H9 (cell line): ENCODE measurements at regions not wholly inside any gene's neighbourhood (a gene's known extent, or its start where the extent isn't known, plus 50 kb on each side); places are given as distances from the start of the nearest gene placed in this dataset.

Experiments used
- DNase-seq: peaks from one replicate; pipeline ENCODE4 v3.0.0-alpha.2; 2017
- H2AFZ ChIP-seq: one replicate; pipeline ENCODE4 v1.6.1; 2013; ENCODE audit warnings: mild to moderate bottlenecking, low read length, control low read depth, moderate library complexity
- H2AK5ac ChIP-seq: 2 replicates; pipeline ENCODE4 v1.6.1; 2013; ENCODE audit warnings: low read length, control low read depth, mixed read lengths; ENCODE audit not compliant: insufficient read length
- H2BK120ac ChIP-seq: one replicate; pipeline ENCODE4 v1.6.1; 2013; ENCODE audit warnings: low read depth, mild to moderate bottlenecking, low read length, control low read depth, inconsistent platforms; ENCODE audit not compliant: poor library complexity, severe bottlenecking
- H2BK12ac ChIP-seq: 2 replicates; pipeline ENCODE4 v1.6.1; 2013; ENCODE audit warnings: low read length, control low read depth, mixed read lengths, low read depth; ENCODE audit not compliant: insufficient read length
- H2BK15ac ChIP-seq: 2 replicates; pipeline ENCODE4 v1.6.1; 2013; ENCODE audit warnings: low read depth, low read length, control low read depth
- H2BK20ac ChIP-seq: one replicate; pipeline ENCODE4 v1.6.1; 2013; ENCODE audit warnings: low read depth, mild to moderate bottlenecking, low read length, control low read depth, inconsistent platforms; ENCODE audit not compliant: poor library complexity, severe bottlenecking
- H2BK5ac ChIP-seq: 2 replicates; pipeline ENCODE4 v1.6.1; 2013; ENCODE audit warnings: low read length, control low read depth, mixed read lengths; ENCODE audit not compliant: insufficient read length
- H3K14ac ChIP-seq: 2 replicates; pipeline ENCODE4 v1.6.1; 2013; ENCODE audit warnings: low read length, control low read depth; ENCODE audit not compliant: insufficient read depth
- H3K18ac ChIP-seq: 2 replicates; pipeline ENCODE4 v1.6.1; 2013; ENCODE audit warnings: low read depth, mild to moderate bottlenecking, mixed read lengths, low read length, control low read depth; ENCODE audit not compliant: insufficient read length
- H3K23ac ChIP-seq: 2 replicates; pipeline ENCODE4 v1.6.1; 2013; ENCODE audit warnings: low read length, control low read depth, mixed read lengths, low read depth; ENCODE audit not compliant: insufficient read length
- H3K23me2 ChIP-seq: 2 replicates; pipeline ENCODE4 v1.6.1; 2013; ENCODE audit warnings: low read depth, mild to moderate bottlenecking, mixed read lengths, low read length, control low read depth; ENCODE audit not compliant: insufficient read length, poor library complexity, severe bottlenecking
- H3K27ac ChIP-seq: 2 replicates; pipeline ENCODE4 v1.5.1; 2013; ENCODE audit warnings: low read length, control low read depth, mixed read lengths, low read depth; ENCODE audit not compliant: insufficient read length
- H3K27me3 ChIP-seq: 2 replicates; pipeline ENCODE4 v1.6.1; 2013; ENCODE audit warnings: low read length, control low read depth, inconsistent platforms; ENCODE audit not compliant: insufficient read depth
- H3K4ac ChIP-seq: 2 replicates; pipeline ENCODE4 v1.6.1; 2013; ENCODE audit warnings: low read depth, mild to moderate bottlenecking, control low read depth, inconsistent platforms, low read length, moderate library complexity
- H3K4me1 ChIP-seq: 2 replicates; pipeline ENCODE4 v1.6.1; 2013; ENCODE audit warnings: low read length, control low read depth, inconsistent platforms; ENCODE audit not compliant: insufficient read depth
- H3K4me2 ChIP-seq: 2 replicates; pipeline ENCODE4 v1.6.1; 2013; ENCODE audit warnings: low read length, control low read depth, mixed read lengths; ENCODE audit not compliant: insufficient read length, insufficient read depth
- H3K56ac ChIP-seq: 2 replicates; pipeline ENCODE4 v1.6.1; 2013; ENCODE audit warnings: low read depth, mild to moderate bottlenecking, mixed read lengths, low read length, control low read depth; ENCODE audit not compliant: insufficient read length
- H3K79me1 ChIP-seq: 2 replicates; pipeline ENCODE4 v1.6.1; 2013; ENCODE audit warnings: low read depth, mild to moderate bottlenecking, moderate library complexity, low read length, control low read depth, inconsistent platforms; ENCODE audit not compliant: insufficient read depth, poor library complexity, severe bottlenecking
- H3K79me2 ChIP-seq: 2 replicates; pipeline ENCODE4 v1.6.1; 2013; ENCODE audit warnings: low read length, control low read depth, inconsistent platforms; ENCODE audit not compliant: insufficient read depth
- H3K9ac ChIP-seq: 2 replicates; pipeline ENCODE4 v1.6.1; 2013; ENCODE audit warnings: low read length, control low read depth, mixed read lengths; ENCODE audit not compliant: insufficient read length; ENCODE audit errors: extremely low read depth
- H3K9me3 ChIP-seq: one replicate; pipeline ENCODE4 v1.6.1; 2013; ENCODE audit warnings: low read depth, low read length, inconsistent platforms; ENCODE audit not compliant: control insufficient read depth
- H3T11ph ChIP-seq: one replicate; pipeline ENCODE4 v1.6.1; 2013; ENCODE audit warnings: mild to moderate bottlenecking, low read length, control low read depth, inconsistent platforms
- H4K20me1 ChIP-seq: one replicate; pipeline ENCODE4 v1.6.1; 2013; ENCODE audit not compliant: control insufficient read depth, insufficient read length, insufficient read depth
- H4K5ac ChIP-seq: 2 replicates; pipeline ENCODE4 v1.6.1; 2013; ENCODE audit warnings: low read depth, mild to moderate bottlenecking, mixed read lengths, low read length, control low read depth; ENCODE audit not compliant: insufficient read length
- H4K8ac ChIP-seq: replicated peaks from 2 replicates; pipeline ENCODE4 v1.6.1; 2013; ENCODE audit warnings: low read length, control low read depth, mixed read lengths, low read depth; ENCODE audit not compliant: insufficient read length
- H4K91ac ChIP-seq: 2 replicates; pipeline ENCODE4 v1.6.1; 2013; ENCODE audit warnings: low read depth, mild to moderate bottlenecking, moderate library complexity, mixed read lengths, low read length, control low read depth; ENCODE audit not compliant: insufficient read length
- H3K27ac Mint-ChIP-seq, 3 experiments: 2 replicates in 2 of 3; 3 replicates in 1 of 3; pipeline ENCODE4 v1.8.0; 2020 to 2021; ENCODE audit warnings: mixed read lengths in 3 of 3, mild to moderate bottlenecking in 1 of 3, moderate library complexity in 1 of 3
- H3K27me3 Mint-ChIP-seq: 2 replicates; pipeline ENCODE4 v1.8.0; 2021; ENCODE audit warnings: low read depth, mild to moderate bottlenecking, moderate library complexity, mixed read lengths
- H3K36me3 Mint-ChIP-seq, 3 experiments: 2 replicates in 2 of 3; 3 replicates in 1 of 3; pipeline ENCODE4 v1.8.0; 2020 to 2021; ENCODE audit warnings: low read depth in 3 of 3, mixed read lengths in 3 of 3; ENCODE audit not compliant: insufficient read depth in 1 of 3
- H3K4me1 Mint-ChIP-seq, 2 experiments: 2 replicates each; pipeline ENCODE4 v1.8.0; 2020; ENCODE audit warnings: mixed read lengths in 2 of 2
- H3K4me3 Mint-ChIP-seq, 2 experiments: 2 replicates in 1 of 2; 3 replicates in 1 of 2; pipeline ENCODE4 v1.8.0; 2020 to 2021; ENCODE audit warnings: mild to moderate bottlenecking in 2 of 2, mixed read lengths in 2 of 2, moderate library complexity in 1 of 2
- H3K9me3 Mint-ChIP-seq, 2 experiments: 2 replicates in 1 of 2; 3 replicates in 1 of 2; pipeline ENCODE4 v1.8.0; 2020; ENCODE audit warnings: mild to moderate bottlenecking in 2 of 2, mixed read lengths in 2 of 2, moderate library complexity in 1 of 2
- CTCF ChIP-seq: fragments of 200-600 bp; sonication (generic); conservative IDR thresholded peaks from 3 replicates; pipeline ENCODE4 v1.8.0; 2021; ENCODE audit warnings: antibody characterized with exemption, mild to moderate bottlenecking
- WGBS: extraction: QIAGEN DNeasy Blood & Tissue Kit; methylation state at CpG from one replicate; pipeline ENCODE4 v1.1.7; 2013; ENCODE audit warnings: missing lambda C conversion rate, low lambda C conversion rate, mixed read lengths; ENCODE audit not compliant: insufficient read length; ENCODE audit errors: extremely low coverage; 5-methylcytosine and 5-hydroxymethylcytosine counted together

- Mint-ChIP-seq H3K27me3 (peaks cover 18% of the 10 kb centered on the region), H3K36me3 (no peaks in the 10 kb centered on the region), H3K4me1 (peaks cover 13 to 16% of the 10 kb centered on the region in 2 experiments), H3K27ac (no peak overlapping the region), H3K9me3 (peaks cover 4 to 9% of the 10 kb centered on the region in 2 experiments; a peak in 4 of 5 replicates), H3K4me3 (no peak overlapping the region)
- no peaks in the 10 kb centered on the region for H3K9me3 ChIP-seq
- H3K4me1 ChIP-seq, result no peaks in the 10 kb centered on the region
- no peaks in the 10 kb centered on the region for H4K20me1 ChIP-seq
- H3K27ac ChIP-seq, result no peak overlapping the region
- H2BK15ac ChIP-seq, result no peak overlapping the region
- H2AK5ac ChIP-seq, result no peak overlapping the region
- no peaks in the 10 kb centered on the region for H3K79me2 ChIP-seq
- no peaks in the 10 kb centered on the region for H3K23me2 ChIP-seq
- no peak overlapping the region for H4K8ac ChIP-seq
- no CpG with 5 or more reads among the region's 8 CpGs for WGBS
- DNase-seq, result no peak
- no peak overlapping the region for H3K56ac ChIP-seq
- H2BK5ac ChIP-seq, result no peak overlapping the region
- H3K18ac ChIP-seq, result no peak overlapping the region
- H3K4ac ChIP-seq, result no peak overlapping the region
- H3K9ac ChIP-seq, result no peak overlapping the region
- H3K14ac ChIP-seq, result no peak overlapping the region
- no peak overlapping the region for H2BK12ac ChIP-seq
- no peak overlapping the region for H4K5ac ChIP-seq
- no peak for TF ChIP-seq CTCF
- H3K79me1 ChIP-seq, result no peaks in the 10 kb centered on the region
- no peak overlapping the region for H4K91ac ChIP-seq
- H2AFZ ChIP-seq, result no peak overlapping the region
- H3K27me3 ChIP-seq, result no peaks in the 10 kb centered on the region
- no peak overlapping the region for H3K4me2 ChIP-seq
- H3K23ac ChIP-seq, result no peak overlapping the region
- no peak overlapping the region for H2BK20ac ChIP-seq
- H3T11ph ChIP-seq, result no peak overlapping the region
- no peak overlapping the region for H2BK120ac ChIP-seq
Measured at GRCh38 chr20:58584051-58584824, 66.8 kb upstream of the STX16 start.
